ENCODE measurements at regions not wholly inside any gene's neighbourhood (a gene's known extent, or its start where the extent isn't known, plus 50 kb on each side); places are given as distances from the start of the nearest gene placed in this dataset.

DNA sequence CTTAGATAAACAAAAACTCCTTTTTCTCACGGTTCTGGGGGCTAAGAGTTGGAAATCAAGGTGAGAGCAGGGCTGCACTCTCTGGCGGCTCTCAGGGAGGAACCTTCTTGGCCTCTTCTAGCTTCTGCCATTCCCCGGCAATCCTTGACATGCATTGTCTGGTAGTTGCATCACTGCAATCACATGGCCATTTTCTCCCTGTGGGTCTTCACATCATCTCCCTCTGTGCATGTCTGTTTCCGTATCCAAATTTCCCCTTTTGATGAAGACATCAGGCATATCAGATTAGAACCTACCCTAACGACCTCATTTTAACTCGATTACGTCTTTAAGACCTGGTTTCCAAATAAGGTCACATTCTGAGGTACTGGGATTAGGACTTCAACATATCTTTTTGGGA is 129.2 kb upstream of the MAN2A1 start (continued):
- TF ChIP-seq, protein P1, sequence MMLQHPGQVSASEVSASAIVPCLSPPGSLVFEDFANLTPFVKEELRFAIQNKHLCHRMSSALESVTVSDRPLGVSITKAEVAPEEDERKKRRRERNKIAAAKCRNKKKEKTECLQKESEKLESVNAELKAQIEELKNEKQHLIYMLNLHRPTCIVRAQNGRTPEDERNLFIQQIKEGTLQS (IDR thresholded peaks at IDR 0.05): no peak
- TF ChIP-seq HNF4A (conservative IDR thresholded peaks at IDR 0.05) (no peak), NR2F2 (IDR thresholded peaks at IDR 0.05) (no peak), RXRA (IDR thresholded peaks at IDR 0.05) (no peak), JUND (IDR thresholded peaks at IDR 0.05) (no peak)

DNA sequence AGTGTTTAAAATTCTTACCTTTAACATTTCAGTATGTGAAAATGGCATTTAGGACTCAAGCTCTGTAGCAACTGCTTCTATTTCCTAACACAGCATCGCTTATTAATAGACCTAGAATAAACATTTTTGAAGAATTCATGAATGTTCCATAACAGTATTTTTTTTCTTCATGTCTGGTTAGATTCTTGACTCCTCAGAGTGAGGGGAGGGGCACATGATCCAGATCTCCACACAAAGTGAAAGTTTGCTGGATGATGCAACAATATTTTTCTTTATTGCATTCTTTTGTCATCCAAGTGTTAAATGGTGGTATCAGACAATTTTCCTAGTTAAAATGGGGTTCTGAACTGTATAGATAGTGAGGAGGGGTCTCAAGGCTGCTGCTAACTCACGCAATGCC is 130.8 kb upstream of the MAN2A1 start:
- WGBS: 91% methylated on average over 2 of the region's 2 CpGs
- no peak for TF ChIP-seq YY1 (IDR thresholded peaks at IDR 0.05)
- Histone ChIP-seq H3K27ac (ENCODE audit: low read depth in 1 of 2, low read length in 2 of 2) (no peak overlapping the region), H3K4me3 (ENCODE audit: low read depth in 1 of 3, low read length in 3 of 3) (no peak overlapping the region), H3K9me3 (ENCODE audit: control insufficient read depth in 4 of 4, low read length in 3 of 4) (peaks cover 0 to 2% (median 0%) of the 10 kb centered on the region in 4 donors), H3K9ac (ENCODE audit: low read depth in 1 of 2, low read length in 2 of 2) (no peak overlapping the region), H3K27me3 (ENCODE audit: control insufficient read depth in 4 of 4, insufficient read depth in 4 of 4, low read length in 3 of 4) (no peaks in the 10 kb centered on the region), H3K36me3 (ENCODE audit: control insufficient read depth in 4 of 4, insufficient read depth in 3 of 4, low read depth in 1 of 4, low read length in 3 of 4) (no peaks in the 10 kb centered on the region), H3K4me1 (ENCODE audit: control insufficient read depth in 4 of 4, insufficient read depth in 4 of 4, low read length in 3 of 4) (no peaks in the 10 kb centered on the region)
- DNase-seq (ENCODE audit: low spot score): no peak

DNA sequence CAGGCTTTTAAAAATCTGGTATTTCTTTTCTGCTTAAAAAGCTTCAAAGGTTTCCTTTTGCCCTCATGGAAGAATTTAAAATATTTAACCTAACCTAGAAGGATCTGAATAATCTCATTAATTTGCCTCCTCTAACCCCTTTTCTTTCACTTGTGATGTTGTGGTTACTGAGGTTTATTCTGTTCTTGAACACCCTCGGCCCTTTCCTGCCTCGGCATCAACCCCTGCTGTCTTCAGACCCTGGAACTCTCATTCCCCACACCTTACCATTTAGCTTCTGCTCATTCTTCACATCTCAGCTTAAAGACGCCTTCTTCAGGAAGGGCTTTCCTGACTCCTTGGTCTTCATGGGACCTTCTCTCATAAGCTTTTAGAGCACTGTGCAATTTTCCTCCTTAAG is 131.4 kb upstream of the MAN2A1 start:
- H3K36me3 ChIP-seq (ENCODE audit: control insufficient read depth in 4 of 4, insufficient read depth in 3 of 4, low read depth in 1 of 4, low read length in 3 of 4): no peaks in the 10 kb centered on the region
- peaks cover 0 to 2% (median 0%) of the 10 kb centered on the region in 4 donors for H3K9me3 ChIP-seq (ENCODE audit: control insufficient read depth in 4 of 4, low read length in 3 of 4)
- no peak overlapping the region for H3K4me3 ChIP-seq (ENCODE audit: low read depth in 1 of 3, low read length in 3 of 3)
- H3K4me1 ChIP-seq (ENCODE audit: control insufficient read depth in 4 of 4, insufficient read depth in 4 of 4, low read length in 3 of 4): no peaks in the 10 kb centered on the region
- no peak for TF ChIP-seq TAF1 (conservative IDR thresholded peaks at IDR 0.05)
- no peak for TF ChIP-seq EGR1 (IDR thresholded peaks at IDR 0.05; ENCODE audit: low read depth in 2 of 2)
- no peak for TF ChIP-seq FOXA2 (IDR thresholded peaks at IDR 0.05)
- TF ChIP-seq FOXA1 (IDR thresholded peaks at IDR 0.05): no peak
- TF ChIP-seq, protein P2, sequence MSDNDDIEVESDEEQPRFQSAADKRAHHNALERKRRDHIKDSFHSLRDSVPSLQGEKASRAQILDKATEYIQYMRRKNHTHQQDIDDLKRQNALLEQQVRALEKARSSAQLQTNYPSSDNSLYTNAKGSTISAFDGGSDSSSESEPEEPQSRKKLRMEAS (IDR thresholded peaks at IDR 0.05): no peak
- TF ChIP-seq, protein P1 (IDR thresholded peaks at IDR 0.05): no peak
- TF ChIP-seq GABPA (IDR thresholded peaks at IDR 0.05 in 1 of 2, conservative IDR thresholded peaks at IDR 0.05 in 1 of 2): no peak
- no peak for TF ChIP-seq HNF4G (IDR thresholded peaks at IDR 0.05)
- TF ChIP-seq, protein P3, sequence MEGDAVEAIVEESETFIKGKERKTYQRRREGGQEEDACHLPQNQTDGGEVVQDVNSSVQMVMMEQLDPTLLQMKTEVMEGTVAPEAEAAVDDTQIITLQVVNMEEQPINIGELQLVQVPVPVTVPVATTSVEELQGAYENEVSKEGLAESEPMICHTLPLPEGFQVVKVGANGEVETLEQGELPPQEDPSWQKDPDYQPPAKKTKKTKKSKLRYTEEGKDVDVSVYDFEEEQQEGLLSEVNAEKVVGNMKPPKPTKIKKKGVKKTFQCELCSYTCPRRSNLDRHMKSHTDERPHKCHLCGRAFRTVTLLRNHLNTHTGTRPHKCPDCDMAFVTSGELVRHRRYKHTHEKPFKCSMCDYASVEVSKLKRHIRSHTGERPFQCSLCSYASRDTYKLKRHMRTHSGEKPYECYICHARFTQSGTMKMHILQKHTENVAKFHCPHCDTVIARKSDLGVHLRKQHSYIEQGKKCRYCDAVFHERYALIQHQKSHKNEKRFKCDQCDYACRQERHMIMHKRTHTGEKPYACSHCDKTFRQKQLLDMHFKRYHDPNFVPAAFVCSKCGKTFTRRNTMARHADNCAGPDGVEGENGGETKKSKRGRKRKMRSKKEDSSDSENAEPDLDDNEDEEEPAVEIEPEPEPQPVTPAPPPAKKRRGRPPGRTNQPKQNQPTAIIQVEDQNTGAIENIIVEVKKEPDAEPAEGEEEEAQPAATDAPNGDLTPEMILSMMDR (IDR thresholded peaks at IDR 0.05; ENCODE audit: low read depth, low read length, missing input control): no peak
- no peak for TF ChIP-seq JUND (IDR thresholded peaks at IDR 0.05)
- TF ChIP-seq HNF4A (conservative IDR thresholded peaks at IDR 0.05): no peak
- TF ChIP-seq YY1 (IDR thresholded peaks at IDR 0.05): no peak
- no peak for TF ChIP-seq RAD21 (IDR thresholded peaks at IDR 0.05)
- no peak for TF ChIP-seq RXRA (IDR thresholded peaks at IDR 0.05)
- TF ChIP-seq SP1 (IDR thresholded peaks at IDR 0.05): no peak
- TF ChIP-seq NR2F2 (IDR thresholded peaks at IDR 0.05): no peak
- TF ChIP-seq, protein P4, sequence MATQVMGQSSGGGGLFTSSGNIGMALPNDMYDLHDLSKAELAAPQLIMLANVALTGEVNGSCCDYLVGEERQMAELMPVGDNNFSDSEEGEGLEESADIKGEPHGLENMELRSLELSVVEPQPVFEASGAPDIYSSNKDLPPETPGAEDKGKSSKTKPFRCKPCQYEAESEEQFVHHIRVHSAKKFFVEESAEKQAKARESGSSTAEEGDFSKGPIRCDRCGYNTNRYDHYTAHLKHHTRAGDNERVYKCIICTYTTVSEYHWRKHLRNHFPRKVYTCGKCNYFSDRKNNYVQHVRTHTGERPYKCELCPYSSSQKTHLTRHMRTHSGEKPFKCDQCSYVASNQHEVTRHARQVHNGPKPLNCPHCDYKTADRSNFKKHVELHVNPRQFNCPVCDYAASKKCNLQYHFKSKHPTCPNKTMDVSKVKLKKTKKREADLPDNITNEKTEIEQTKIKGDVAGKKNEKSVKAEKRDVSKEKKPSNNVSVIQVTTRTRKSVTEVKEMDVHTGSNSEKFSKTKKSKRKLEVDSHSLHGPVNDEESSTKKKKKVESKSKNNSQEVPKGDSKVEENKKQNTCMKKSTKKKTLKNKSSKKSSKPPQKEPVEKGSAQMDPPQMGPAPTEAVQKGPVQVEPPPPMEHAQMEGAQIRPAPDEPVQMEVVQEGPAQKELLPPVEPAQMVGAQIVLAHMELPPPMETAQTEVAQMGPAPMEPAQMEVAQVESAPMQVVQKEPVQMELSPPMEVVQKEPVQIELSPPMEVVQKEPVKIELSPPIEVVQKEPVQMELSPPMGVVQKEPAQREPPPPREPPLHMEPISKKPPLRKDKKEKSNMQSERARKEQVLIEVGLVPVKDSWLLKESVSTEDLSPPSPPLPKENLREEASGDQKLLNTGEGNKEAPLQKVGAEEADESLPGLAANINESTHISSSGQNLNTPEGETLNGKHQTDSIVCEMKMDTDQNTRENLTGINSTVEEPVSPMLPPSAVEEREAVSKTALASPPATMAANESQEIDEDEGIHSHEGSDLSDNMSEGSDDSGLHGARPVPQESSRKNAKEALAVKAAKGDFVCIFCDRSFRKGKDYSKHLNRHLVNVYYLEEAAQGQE (IDR thresholded peaks at IDR 0.05): no peak
- TF ChIP-seq, protein P5, sequence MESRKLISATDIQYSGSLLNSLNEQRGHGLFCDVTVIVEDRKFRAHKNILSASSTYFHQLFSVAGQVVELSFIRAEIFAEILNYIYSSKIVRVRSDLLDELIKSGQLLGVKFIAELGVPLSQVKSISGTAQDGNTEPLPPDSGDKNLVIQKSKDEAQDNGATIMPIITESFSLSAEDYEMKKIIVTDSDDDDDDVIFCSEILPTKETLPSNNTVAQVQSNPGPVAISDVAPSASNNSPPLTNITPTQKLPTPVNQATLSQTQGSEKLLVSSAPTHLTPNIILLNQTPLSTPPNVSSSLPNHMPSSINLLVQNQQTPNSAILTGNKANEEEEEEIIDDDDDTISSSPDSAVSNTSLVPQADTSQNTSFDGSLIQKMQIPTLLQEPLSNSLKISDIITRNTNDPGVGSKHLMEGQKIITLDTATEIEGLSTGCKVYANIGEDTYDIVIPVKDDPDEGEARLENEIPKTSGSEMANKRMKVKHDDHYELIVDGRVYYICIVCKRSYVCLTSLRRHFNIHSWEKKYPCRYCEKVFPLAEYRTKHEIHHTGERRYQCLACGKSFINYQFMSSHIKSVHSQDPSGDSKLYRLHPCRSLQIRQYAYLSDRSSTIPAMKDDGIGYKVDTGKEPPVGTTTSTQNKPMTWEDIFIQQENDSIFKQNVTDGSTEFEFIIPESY (IDR thresholded peaks at IDR 0.05): no peak
- WGBS: 75% methylated on average over 3 of the region's 3 CpGs
- H3K9ac ChIP-seq (ENCODE audit: low read depth in 1 of 2, low read length in 2 of 2): no peak overlapping the region
- DNase-seq (ENCODE audit: low spot score): no peak
- H3K27ac ChIP-seq (ENCODE audit: low read depth in 1 of 2, low read length in 2 of 2): no peak overlapping the region
- no peaks in the 10 kb centered on the region for H3K27me3 ChIP-seq (ENCODE audit: control insufficient read depth in 4 of 4, insufficient read depth in 4 of 4, low read length in 3 of 4)
